GM23338 (cell line): ENCODE measurements at regions not wholly inside any gene's neighbourhood (a gene's known extent, or its start where the extent isn't known, plus 50 kb on each side); places are given as distances from the start of the nearest gene placed in this dataset.

Source experiments
- REST ChIP-seq: IDR thresholded peaks from one replicate; pipeline ENCODE4 v1.6.1; 2018; ENCODE audit warnings: antibody characterized with exemption; ENCODE audit not compliant: unreplicated experiment
- TF ChIP-seq, protein P1 (sequence below), 2 experiments: fragments of 200-600 bp in 1 of 2; sonication (generic) in 1 of 2; conservative IDR thresholded peaks; 2 replicates each; pipeline versions ENCODE4 v1.5.1 to v1.6.1; 2016 to 2017; ENCODE audit warnings: antibody characterized with exemption in 2 of 2, low read depth in 2 of 2, mild to moderate bottlenecking in 2 of 2, moderate library complexity in 1 of 2

DNA sequence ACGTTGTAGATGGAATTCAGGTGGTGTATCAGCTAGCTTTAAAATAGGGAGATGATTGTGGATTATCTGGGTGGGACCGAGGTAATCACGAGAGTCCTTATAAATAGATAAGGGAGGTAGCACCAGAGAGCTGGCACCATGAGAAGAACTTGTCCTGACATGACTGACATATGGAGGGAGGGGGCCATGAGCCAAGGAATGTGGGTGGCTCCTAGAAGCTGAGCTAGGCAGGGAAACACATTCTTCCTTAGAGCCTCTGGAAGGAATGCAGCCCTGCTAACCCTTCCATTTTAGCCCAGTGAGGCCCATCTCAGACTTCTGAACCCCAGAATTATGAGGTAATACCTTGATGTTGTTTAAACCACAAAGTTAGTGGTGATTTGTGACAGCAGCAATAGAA, 321.1 kb upstream of the SULF2 start:
- TF ChIP-seq, protein P1, sequence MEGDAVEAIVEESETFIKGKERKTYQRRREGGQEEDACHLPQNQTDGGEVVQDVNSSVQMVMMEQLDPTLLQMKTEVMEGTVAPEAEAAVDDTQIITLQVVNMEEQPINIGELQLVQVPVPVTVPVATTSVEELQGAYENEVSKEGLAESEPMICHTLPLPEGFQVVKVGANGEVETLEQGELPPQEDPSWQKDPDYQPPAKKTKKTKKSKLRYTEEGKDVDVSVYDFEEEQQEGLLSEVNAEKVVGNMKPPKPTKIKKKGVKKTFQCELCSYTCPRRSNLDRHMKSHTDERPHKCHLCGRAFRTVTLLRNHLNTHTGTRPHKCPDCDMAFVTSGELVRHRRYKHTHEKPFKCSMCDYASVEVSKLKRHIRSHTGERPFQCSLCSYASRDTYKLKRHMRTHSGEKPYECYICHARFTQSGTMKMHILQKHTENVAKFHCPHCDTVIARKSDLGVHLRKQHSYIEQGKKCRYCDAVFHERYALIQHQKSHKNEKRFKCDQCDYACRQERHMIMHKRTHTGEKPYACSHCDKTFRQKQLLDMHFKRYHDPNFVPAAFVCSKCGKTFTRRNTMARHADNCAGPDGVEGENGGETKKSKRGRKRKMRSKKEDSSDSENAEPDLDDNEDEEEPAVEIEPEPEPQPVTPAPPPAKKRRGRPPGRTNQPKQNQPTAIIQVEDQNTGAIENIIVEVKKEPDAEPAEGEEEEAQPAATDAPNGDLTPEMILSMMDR (conservative IDR thresholded peaks at IDR 0.05; ENCODE audit: low read depth in 2 of 2), result no peak
- TF ChIP-seq REST, result no peak
